ENCODE measurements at regions not wholly inside any gene's neighbourhood (a gene's known extent, or its start where the extent isn't known, plus 50 kb on each side); places are given as distances from the start of the nearest gene placed in this dataset.

DNA sequence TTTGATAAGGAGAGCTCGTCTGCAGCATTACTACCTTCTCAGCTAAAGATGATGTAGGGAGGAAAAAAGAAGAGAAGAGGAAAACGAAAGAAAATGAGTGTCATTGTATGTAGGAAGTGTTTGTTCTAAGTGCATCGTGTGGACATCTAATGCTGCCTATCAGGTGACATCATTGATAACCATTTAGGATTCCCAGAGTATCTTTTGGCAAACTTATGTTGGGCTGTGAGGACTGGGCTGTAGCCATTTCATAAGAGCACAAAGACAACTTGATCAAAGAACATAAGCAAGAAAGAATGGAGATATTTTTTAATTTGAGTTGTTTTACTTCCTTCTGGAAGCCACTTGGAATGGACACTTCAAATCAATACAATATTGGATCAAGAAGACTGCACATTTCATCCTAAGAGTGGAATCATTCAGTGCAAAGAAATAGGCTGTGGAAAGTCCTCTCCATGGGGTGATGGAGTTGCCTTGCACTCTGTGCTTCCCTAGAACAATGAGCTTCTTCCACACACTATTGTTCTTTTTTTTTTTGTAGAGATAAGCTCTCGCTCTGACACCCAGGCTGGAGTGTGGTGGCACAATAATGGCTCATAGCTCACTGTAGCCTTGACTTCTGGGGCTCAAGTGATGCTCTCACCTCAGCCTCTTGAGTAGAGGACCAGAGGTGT lies 52.4 kb upstream of the UBL3 start:
- DNase-seq = peak; percentile 25

- peak; percentile 28 for DNase-seq
Observed at GRCh38 chr13:29901710-29902631, 51.6 kb upstream of the UBL3 start.

All from right kidney (tissue), 1 donor.